MM.1S (cell line): ENCODE measurements at regions not wholly inside any gene's neighbourhood (a gene's known extent, or its start where the extent isn't known, plus 50 kb on each side); places are given as distances from the start of the nearest gene placed in this dataset.
A peak's percentile ranks its signal among the peaks of the same experiment; 100 is the strongest.
"Not testable (repeated sequence)": the region's sequence is repeated elsewhere in the genome, so short reads cannot be mapped to it uniquely, and the experiment has no call there.

Source experiments
- DNase-seq: peaks from one replicate; pipeline ENCODE4 v3.0.0-alpha.2; 2015
- H2AFZ ChIP-seq: fragments of 300-600 bp; sonication (generic); 2 replicates; pipeline ENCODE4 v1.6.0; 2016; ENCODE audit warnings: antibody characterized with exemption, low read length
- H3F3A ChIP-seq: fragments of 300-600 bp; sonication (generic); 2 replicates; pipeline ENCODE4 v1.6.1; 2016; ENCODE audit warnings: mild to moderate bottlenecking, antibody characterized with exemption, low read length, moderate library complexity, mixed read lengths; ENCODE audit not compliant: insufficient read depth
- H3K27ac ChIP-seq: fragments of 300-600 bp; sonication (generic); 2 replicates; pipeline ENCODE4 v1.5.1; 2016; ENCODE audit warnings: mild to moderate bottlenecking, low read length
- H3K27me3 ChIP-seq: fragments of 300-600 bp; sonication (generic); replicated peaks from 2 replicates; pipeline ENCODE4 v1.6.0; 2016; ENCODE audit warnings: low read length; ENCODE audit not compliant: insufficient read depth
- H3K36me3 ChIP-seq: fragments of 300-600 bp; sonication (generic); replicated peaks from 2 replicates; pipeline ENCODE4 v1.6.1; 2016; ENCODE audit warnings: mild to moderate bottlenecking, low read length, mixed read lengths; ENCODE audit not compliant: insufficient read depth
- H3K4me1 ChIP-seq: fragments of 300-600 bp; sonication (generic); 2 replicates; pipeline ENCODE4 v1.6.1; 2016; ENCODE audit warnings: low read length, mixed read lengths
- H3K4me2 ChIP-seq: fragments of 300-600 bp; sonication (generic); 2 replicates; pipeline ENCODE4 v1.6.0; 2016; ENCODE audit warnings: low read depth, low read length
- H3K4me3 ChIP-seq: fragments of 300-600 bp; sonication (generic); 2 replicates; pipeline ENCODE4 v1.5.1; 2016; ENCODE audit warnings: low read length, mixed read lengths
- H3K79me2 ChIP-seq: fragments of 300-600 bp; sonication (generic); 2 replicates; pipeline ENCODE4 v1.6.1; 2016; ENCODE audit warnings: mixed run types, low read length, mixed read lengths
- H3K9ac ChIP-seq: fragments of 300-600 bp; sonication (generic); 2 replicates; pipeline ENCODE4 v1.6.1; 2016; ENCODE audit warnings: low read length, mixed read lengths
- H3K9me2 ChIP-seq: fragments of 300-600 bp; sonication (generic); replicated peaks from 2 replicates; pipeline ENCODE4 v1.6.1; 2016; ENCODE audit warnings: mild to moderate bottlenecking, low read length, mixed read lengths; ENCODE audit not compliant: insufficient read depth
- H3K9me3 ChIP-seq: fragments of 300-600 bp; sonication (generic); replicated peaks from 2 replicates; pipeline ENCODE4 v1.6.1; 2016; ENCODE audit warnings: mild to moderate bottlenecking, low read length, mixed read lengths; ENCODE audit not compliant: insufficient read depth
- H4K20me1 ChIP-seq: fragments of 300-600 bp; sonication (generic); 2 replicates; pipeline ENCODE4 v1.6.1; 2016; ENCODE audit warnings: mild to moderate bottlenecking, low read length, moderate library complexity, mixed read lengths; ENCODE audit not compliant: insufficient read depth
- EZH2 ChIP-seq: fragments of 300-600 bp; sonication (generic); optimal IDR thresholded peaks from 2 replicates; pipeline ENCODE3; 2017; ENCODE audit warnings: low read depth, mild to moderate bottlenecking, antibody characterized with exemption, low read length, mixed read lengths
- EZH2phosphoT487 ChIP-seq: fragments of 300-600 bp; sonication (generic); IDR thresholded peaks from 2 replicates; pipeline ENCODE4 v1.6.1; 2018; ENCODE audit warnings: antibody characterized with exemption, low read length
- TF ChIP-seq, protein P1 (sequence below): fragments of 300-600 bp; sonication (generic); IDR thresholded peaks from 2 replicates; pipeline ENCODE4 v1.5.1; 2016; ENCODE audit warnings: antibody characterized with exemption, low read length, mixed read lengths

DNA sequence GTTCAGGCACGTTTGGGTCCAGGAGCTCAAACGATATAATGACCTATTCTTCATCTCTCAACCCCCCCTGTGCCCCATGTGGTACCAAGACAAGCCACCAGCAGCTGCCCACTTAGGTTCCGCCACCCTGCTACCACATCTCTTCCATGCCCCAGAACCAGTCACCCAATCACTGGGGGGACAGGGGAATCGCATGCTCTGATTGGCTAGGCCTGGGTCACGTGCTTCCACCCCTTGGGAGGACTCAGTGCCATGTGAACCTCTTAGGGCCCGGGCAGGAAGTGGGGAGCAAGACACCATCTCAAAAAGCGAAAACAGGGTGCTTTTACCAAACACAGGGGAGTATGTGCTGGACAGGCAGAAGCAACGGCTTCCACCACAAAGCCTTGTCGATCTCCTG, 91.3 kb downstream of the KATNIP start:
- TF ChIP-seq EZH2phosphoT487, result no peak
- TF ChIP-seq, protein P1, sequence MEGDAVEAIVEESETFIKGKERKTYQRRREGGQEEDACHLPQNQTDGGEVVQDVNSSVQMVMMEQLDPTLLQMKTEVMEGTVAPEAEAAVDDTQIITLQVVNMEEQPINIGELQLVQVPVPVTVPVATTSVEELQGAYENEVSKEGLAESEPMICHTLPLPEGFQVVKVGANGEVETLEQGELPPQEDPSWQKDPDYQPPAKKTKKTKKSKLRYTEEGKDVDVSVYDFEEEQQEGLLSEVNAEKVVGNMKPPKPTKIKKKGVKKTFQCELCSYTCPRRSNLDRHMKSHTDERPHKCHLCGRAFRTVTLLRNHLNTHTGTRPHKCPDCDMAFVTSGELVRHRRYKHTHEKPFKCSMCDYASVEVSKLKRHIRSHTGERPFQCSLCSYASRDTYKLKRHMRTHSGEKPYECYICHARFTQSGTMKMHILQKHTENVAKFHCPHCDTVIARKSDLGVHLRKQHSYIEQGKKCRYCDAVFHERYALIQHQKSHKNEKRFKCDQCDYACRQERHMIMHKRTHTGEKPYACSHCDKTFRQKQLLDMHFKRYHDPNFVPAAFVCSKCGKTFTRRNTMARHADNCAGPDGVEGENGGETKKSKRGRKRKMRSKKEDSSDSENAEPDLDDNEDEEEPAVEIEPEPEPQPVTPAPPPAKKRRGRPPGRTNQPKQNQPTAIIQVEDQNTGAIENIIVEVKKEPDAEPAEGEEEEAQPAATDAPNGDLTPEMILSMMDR, result no peak
- no peak for TF ChIP-seq EZH2
- Histone ChIP-seq H3K79me2 (no peaks in the 10 kb centered on the region), H3F3A (no peaks in the 10 kb centered on the region), H2AFZ (no peak overlapping the region), H4K20me1 (no peaks in the 10 kb centered on the region), H3K36me3 (no peaks in the 10 kb centered on the region), H3K9me2 (no peaks in the 10 kb centered on the region), H3K4me1 (no peaks in the 10 kb centered on the region), H3K9ac (no peak overlapping the region), H3K9me3 (no peaks in the 10 kb centered on the region), H3K4me3 (no peak overlapping the region), H3K4me2 (no peak overlapping the region), H3K27me3 (no peaks in the 10 kb centered on the region), H3K27ac (no peak overlapping the region)
- no peak for DNase-seq

DNA sequence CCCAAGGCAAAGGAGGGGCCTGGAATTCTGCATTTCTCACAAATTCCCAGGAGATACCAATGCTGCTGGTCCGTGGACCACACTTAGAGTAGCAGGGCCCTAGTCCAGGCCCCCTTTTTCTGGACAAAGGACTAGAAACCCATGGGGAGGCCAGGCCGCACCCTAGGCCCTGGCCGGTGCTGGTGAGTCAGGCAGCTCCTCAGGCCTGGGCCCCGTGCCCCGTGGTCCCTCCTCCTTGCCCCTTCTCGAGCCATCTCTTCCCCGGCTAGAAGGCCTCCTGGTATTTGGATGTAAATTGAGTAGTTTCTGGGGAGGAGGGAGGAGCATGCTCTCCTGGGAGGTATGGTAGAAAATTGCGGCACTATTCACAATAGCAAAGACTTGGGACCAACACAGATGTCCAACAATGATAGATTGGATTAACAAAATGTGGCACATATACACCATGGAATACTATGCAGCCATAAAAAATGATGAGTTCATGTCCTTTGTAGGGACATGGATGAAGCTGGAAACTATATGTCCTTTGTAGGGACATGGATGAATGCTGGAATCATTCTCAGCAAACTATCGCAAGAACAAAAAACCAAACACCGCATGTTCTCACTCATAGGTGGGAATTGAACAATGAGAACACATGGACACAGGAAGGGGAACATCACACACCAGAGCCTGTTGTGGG, 91.9 kb downstream of the KATNIP start:
- not testable (repeated sequence) for H3K36me3 ChIP-seq, H3K4me2 ChIP-seq, H3K4me3 ChIP-seq, H2AFZ ChIP-seq, H3K4me1 ChIP-seq, H3K27me3 ChIP-seq, H3K9me3 ChIP-seq, H4K20me1 ChIP-seq, H3K79me2 ChIP-seq, H3K9ac ChIP-seq, H3K27ac ChIP-seq, H3K9me2 ChIP-seq, DNase-seq, H3F3A ChIP-seq

DNA sequence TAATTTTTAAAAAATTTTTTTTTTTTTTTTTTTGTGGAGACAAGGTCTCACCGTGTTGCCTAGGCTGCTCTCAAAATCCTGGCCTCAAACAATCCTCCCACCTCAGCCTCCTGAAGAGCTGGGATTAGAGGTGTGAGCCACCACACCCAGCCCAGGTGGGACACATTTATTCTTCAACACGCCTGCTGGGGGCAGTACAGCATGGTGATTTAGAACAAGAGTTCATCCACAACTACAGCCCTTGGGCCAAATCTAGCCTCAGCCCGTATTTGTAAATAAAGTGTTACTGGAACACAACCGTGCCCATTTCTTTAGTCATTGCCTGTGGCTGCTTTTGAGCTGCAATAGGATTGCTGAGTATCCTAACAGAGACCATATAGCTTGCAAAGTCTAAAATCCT, 92.8 kb downstream of the KATNIP start:
- H3K27ac ChIP-seq, result no peak overlapping the region
- H3K9me3 ChIP-seq, result no peaks in the 10 kb centered on the region
- no peak for DNase-seq
- H3K36me3 ChIP-seq, result no peaks in the 10 kb centered on the region
- no peaks in the 10 kb centered on the region for H3K27me3 ChIP-seq
- no peaks in the 10 kb centered on the region for H4K20me1 ChIP-seq
- H3K4me3 ChIP-seq, result no peak overlapping the region
- no peaks in the 10 kb centered on the region for H3K4me1 ChIP-seq
- H3K79me2 ChIP-seq, result no peaks in the 10 kb centered on the region
- H3F3A ChIP-seq, result no peaks in the 10 kb centered on the region
- no peak overlapping the region for H3K9ac ChIP-seq
- TF ChIP-seq, protein P1, result peak; percentile 20; the same call in 1 of the 2 replicates
- no peak for TF ChIP-seq EZH2
- no peak for TF ChIP-seq EZH2phosphoT487
- no peaks in the 10 kb centered on the region for H3K9me2 ChIP-seq
- H2AFZ ChIP-seq, result no peak overlapping the region
- no peak overlapping the region for H3K4me2 ChIP-seq

DNA sequence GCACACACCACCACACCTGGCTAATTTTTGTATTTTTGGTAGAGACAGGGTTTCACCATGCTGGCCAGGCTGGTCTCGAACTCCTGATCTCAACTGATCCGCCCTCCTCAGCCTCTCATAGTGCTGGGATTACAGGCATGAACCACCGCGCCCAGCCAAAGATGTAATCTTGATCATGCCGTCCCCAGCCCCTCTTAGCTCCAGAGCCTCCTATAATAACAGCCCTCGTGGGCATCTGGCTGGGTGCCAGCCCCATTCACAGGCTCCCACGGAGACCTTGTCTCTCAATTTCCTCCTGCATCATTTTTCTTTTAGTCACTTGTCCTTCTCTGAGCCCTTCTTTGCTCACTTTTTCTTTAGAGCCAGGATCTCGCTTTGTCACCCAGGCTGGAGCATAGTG, 94.2 kb downstream of the KATNIP start:
- Histone ChIP-seq H3K79me2 (no peaks in the 10 kb centered on the region), H3F3A (no peaks in the 10 kb centered on the region), H4K20me1 (no peaks in the 10 kb centered on the region), H3K36me3 (no peaks in the 10 kb centered on the region), H3K4me1 (no peaks in the 10 kb centered on the region), H3K9ac (no peak overlapping the region), H3K9me2 (no peaks in the 10 kb centered on the region), H2AFZ (no peak overlapping the region), H3K9me3 (no peaks in the 10 kb centered on the region), H3K4me2 (no peak overlapping the region), H3K4me3 (no peak overlapping the region), H3K27me3 (no peaks in the 10 kb centered on the region), H3K27ac (no peak overlapping the region)
- DNase-seq, result no peak
- TF ChIP-seq, protein P1, result no peak
- TF ChIP-seq EZH2 (no peak), EZH2phosphoT487 (no peak)
